ENCODE measurements at regions not wholly inside any gene's neighbourhood (a gene's known extent, or its start where the extent isn't known, plus 50 kb on each side); places are given as distances from the start of the nearest gene placed in this dataset.

GRCh38 chr9:115636596-115636995 lies 517.0 kb upstream of the PAPPA start:
- H3K4me3 ChIP-seq (IDR thresholded peaks at IDR 0.05; ENCODE audit: insufficient read depth, low read depth, low read length): no peak overlapping the region
- no peak overlapping the region for H2AFZ ChIP-seq (ENCODE audit: low read depth)
- no peaks in the 10 kb centered on the region for H3K27me3 ChIP-seq (ENCODE audit: insufficient read depth, low read depth)
- H4K20me1 ChIP-seq (ENCODE audit: insufficient read depth): no peaks in the 10 kb centered on the region
- H3K4me2 ChIP-seq: no peak overlapping the region
- no peaks in the 10 kb centered on the region for H3K4me1 ChIP-seq (ENCODE audit: low read depth, poor library complexity, severe bottlenecking)
- H3K36me3 ChIP-seq (ENCODE audit: insufficient read depth): no peaks in the 10 kb centered on the region
- no peak overlapping the region for H3K27ac ChIP-seq
- H3K79me2 ChIP-seq (ENCODE audit: insufficient read depth, low read depth): no peaks in the 10 kb centered on the region
- no peak for TF ChIP-seq CTCF (conservative IDR thresholded peaks at IDR 0.05; ENCODE audit: low read depth, low read length)
- H3K9ac ChIP-seq: no peak overlapping the region

- Histone ChIP-seq H3K79me2 (ENCODE audit: insufficient read depth, low read depth) (no peaks in the 10 kb centered on the region), H3K4me2 (no peak overlapping the region), H3K27me3 (ENCODE audit: insufficient read depth, low read depth) (no peaks in the 10 kb centered on the region), H4K20me1 (ENCODE audit: insufficient read depth) (no peaks in the 10 kb centered on the region), H3K4me3 (IDR thresholded peaks at IDR 0.05; ENCODE audit: insufficient read depth, low read depth, low read length) (no peak overlapping the region), H3K27ac (no peak overlapping the region), H3K9ac (no peak overlapping the region), H2AFZ (ENCODE audit: low read depth) (no peak overlapping the region), H3K36me3 (ENCODE audit: insufficient read depth) (no peaks in the 10 kb centered on the region), H3K4me1 (ENCODE audit: low read depth, poor library complexity, severe bottlenecking) (no peaks in the 10 kb centered on the region)
- no peak for TF ChIP-seq CTCF (conservative IDR thresholded peaks at IDR 0.05; ENCODE audit: low read depth, low read length)
Observed at GRCh38 chr9:115637661-115638060, 515.9 kb upstream of the PAPPA start.

- Histone ChIP-seq H3K9ac (no peak overlapping the region), H4K20me1 (ENCODE audit: insufficient read depth) (no peaks in the 10 kb centered on the region), H2AFZ (ENCODE audit: low read depth) (no peak overlapping the region), H3K4me2 (no peak overlapping the region), H3K4me3 (IDR thresholded peaks at IDR 0.05; ENCODE audit: insufficient read depth, low read depth, low read length) (no peak overlapping the region), H3K36me3 (ENCODE audit: insufficient read depth) (no peaks in the 10 kb centered on the region), H3K4me1 (ENCODE audit: low read depth, poor library complexity, severe bottlenecking) (no peaks in the 10 kb centered on the region), H3K79me2 (ENCODE audit: insufficient read depth, low read depth) (no peaks in the 10 kb centered on the region), H3K27ac (no peak overlapping the region), H3K27me3 (ENCODE audit: insufficient read depth, low read depth) (no peaks in the 10 kb centered on the region)
- no peak for TF ChIP-seq CTCF (conservative IDR thresholded peaks at IDR 0.05; ENCODE audit: low read depth, low read length)
Observed at GRCh38 chr9:115640887-115641286, 512.7 kb upstream of the PAPPA start.

- H3K4me1 ChIP-seq (ENCODE audit: low read depth, poor library complexity, severe bottlenecking): no peaks in the 10 kb centered on the region
- no peaks in the 10 kb centered on the region for H3K27me3 ChIP-seq (ENCODE audit: insufficient read depth, low read depth)
- H4K20me1 ChIP-seq (ENCODE audit: insufficient read depth): no peaks in the 10 kb centered on the region
- no peaks in the 10 kb centered on the region for H3K36me3 ChIP-seq (ENCODE audit: insufficient read depth)
- H3K4me3 ChIP-seq (IDR thresholded peaks at IDR 0.05; ENCODE audit: insufficient read depth, low read depth, low read length): no peak overlapping the region
- H3K79me2 ChIP-seq (ENCODE audit: insufficient read depth, low read depth): no peaks in the 10 kb centered on the region
- H3K9ac ChIP-seq: no peak overlapping the region
- no peak overlapping the region for H3K4me2 ChIP-seq
- H3K27ac ChIP-seq: no peak overlapping the region
- no peak overlapping the region for H2AFZ ChIP-seq (ENCODE audit: low read depth)
- TF ChIP-seq CTCF (conservative IDR thresholded peaks at IDR 0.05; ENCODE audit: low read depth, low read length): no peak
Observed at GRCh38 chr9:115642285-115642684, 511.3 kb upstream of the PAPPA start.
